ENCODE measurements at regions not wholly inside any gene's neighbourhood (a gene's known extent, or its start where the extent isn't known, plus 50 kb on each side); places are given as distances from the start of the nearest gene placed in this dataset.

DNA sequence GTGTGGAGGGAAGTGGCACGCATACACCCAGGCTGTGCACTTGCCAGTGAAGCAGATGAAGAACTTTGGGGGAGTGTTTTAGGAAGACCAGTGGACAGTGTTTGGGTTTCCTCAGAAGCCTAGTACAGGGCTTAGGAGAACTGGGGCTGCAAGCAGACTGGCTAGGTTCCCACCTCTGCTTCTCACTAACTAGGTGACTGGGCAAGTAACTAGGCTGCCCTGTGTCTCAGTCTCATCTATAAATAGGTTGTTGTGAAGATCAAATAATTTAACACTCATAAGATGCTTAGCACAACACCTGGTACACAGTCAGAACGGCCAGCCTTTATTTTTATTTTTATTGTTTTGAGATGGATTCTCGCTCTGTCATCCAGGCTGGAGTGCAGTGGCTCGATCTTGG, 312.1 kb downstream of the CDH26 start (continued):
- TF ChIP-seq, protein P1, sequence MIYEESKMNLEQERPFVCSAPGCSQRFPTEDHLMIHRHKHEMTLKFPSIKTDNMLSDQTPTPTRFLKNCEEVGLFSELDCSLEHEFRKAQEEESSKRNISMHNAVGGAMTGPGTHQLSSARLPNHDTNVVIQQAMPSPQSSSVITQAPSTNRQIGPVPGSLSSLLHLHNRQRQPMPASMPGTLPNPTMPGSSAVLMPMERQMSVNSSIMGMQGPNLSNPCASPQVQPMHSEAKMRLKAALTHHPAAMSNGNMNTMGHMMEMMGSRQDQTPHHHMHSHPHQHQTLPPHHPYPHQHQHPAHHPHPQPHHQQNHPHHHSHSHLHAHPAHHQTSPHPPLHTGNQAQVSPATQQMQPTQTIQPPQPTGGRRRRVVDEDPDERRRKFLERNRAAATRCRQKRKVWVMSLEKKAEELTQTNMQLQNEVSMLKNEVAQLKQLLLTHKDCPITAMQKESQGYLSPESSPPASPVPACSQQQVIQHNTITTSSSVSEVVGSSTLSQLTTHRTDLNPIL (CRISPR knock-in tag; IDR thresholded peaks at IDR 0.05; ENCODE audit: low read depth): no peak
- TF ChIP-seq SNAI2 (CRISPR knock-in tag; IDR thresholded peaks at IDR 0.05) (no peak), ESRRG (CRISPR knock-in tag; IDR thresholded peaks at IDR 0.05) (no peak)

DNA sequence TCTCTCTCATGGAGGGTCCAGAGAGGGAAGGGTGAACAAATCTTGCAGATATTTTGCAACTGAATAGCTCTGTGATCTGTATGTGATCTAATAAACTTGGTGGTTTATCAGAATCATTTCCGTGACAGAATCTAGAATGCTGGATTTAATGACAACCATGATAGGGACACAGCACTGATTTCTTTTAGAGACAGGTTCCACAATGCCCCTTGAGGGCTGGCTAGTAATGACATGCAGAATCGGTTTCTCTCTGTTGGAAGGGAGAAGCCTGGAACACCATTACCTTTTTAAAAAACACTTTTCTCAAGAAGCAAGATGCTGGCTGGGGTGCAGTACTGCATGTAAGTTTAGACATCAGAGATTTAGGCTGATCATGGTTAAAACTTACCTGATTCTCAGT, 313.4 kb downstream of the CDH26 start:
- ATAC-seq: no peak
- no peak for TF ChIP-seq CSDC2 (CRISPR knock-in tag; IDR thresholded peaks at IDR 0.05)

DNA sequence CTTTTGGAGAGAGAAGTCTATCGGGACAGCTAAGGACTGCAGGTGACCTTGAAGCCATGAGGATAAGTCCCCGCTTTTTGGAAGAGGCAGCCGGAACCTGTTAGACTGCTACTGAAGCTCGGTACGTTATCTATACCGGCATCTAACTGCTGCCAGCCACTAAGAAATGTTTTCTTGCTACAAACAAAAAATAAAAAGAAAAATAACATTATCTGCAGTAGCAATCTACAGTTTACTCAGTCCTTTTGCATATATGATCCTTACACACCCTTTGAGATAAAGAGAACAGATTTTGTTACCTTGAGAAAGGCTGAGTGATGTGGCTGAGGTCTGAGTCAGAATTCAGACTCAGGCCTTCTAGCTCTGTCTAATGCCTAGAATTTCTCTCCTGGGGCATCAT, 314.6 kb downstream of the CDH26 start:
- ATAC-seq: no peak
- TF ChIP-seq ZFP3 (CRISPR knock-in tag; IDR thresholded peaks at IDR 0.05): no peak

DNA sequence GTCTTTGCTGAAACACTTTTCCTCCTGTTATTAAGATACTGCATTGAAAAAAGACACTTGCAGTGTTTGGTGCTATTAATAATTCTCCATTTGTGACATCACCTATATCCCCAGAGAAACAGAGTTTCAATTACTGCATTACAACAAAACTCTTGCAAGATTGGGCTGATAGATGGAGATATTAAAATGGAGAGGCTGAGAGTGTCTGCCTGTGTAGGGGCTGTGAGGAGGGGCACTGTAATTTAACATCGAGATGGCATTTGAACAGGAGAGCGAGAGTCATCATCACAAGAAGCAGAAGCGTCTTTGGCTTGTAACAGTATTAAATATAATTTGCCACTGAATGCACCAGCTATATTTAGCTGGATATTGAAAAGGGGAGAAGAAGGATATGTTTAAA, 316.5 kb downstream of the CDH26 start:
- ATAC-seq: no peak
- no peak for TF ChIP-seq ZFP3 (CRISPR knock-in tag; IDR thresholded peaks at IDR 0.05)
- TF ChIP-seq, protein P2, sequence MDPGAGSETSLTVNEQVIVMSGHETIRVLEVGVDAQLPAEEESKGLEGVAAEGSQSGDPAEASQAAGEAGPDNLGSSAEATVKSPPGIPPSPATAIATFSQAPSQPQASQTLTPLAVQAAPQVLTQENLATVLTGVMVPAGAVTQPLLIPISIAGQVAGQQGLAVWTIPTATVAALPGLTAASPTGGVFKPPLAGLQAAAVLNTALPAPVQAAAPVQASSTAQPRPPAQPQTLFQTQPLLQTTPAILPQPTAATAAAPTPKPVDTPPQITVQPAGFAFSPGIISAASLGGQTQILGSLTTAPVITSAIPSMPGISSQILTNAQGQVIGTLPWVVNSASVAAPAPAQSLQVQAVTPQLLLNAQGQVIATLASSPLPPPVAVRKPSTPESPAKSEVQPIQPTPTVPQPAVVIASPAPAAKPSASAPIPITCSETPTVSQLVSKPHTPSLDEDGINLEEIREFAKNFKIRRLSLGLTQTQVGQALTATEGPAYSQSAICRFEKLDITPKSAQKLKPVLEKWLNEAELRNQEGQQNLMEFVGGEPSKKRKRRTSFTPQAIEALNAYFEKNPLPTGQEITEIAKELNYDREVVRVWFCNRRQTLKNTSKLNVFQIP (CRISPR knock-in tag; IDR thresholded peaks at IDR 0.05; ENCODE audit: borderline replicate concordance, low read depth): no peak
- no peak for TF ChIP-seq ZNF70 (CRISPR knock-in tag; IDR thresholded peaks at IDR 0.05)
- TF ChIP-seq ZNF565 (CRISPR knock-in tag; conservative IDR thresholded peaks at IDR 0.05; ENCODE audit: low read depth): no peak

DNA sequence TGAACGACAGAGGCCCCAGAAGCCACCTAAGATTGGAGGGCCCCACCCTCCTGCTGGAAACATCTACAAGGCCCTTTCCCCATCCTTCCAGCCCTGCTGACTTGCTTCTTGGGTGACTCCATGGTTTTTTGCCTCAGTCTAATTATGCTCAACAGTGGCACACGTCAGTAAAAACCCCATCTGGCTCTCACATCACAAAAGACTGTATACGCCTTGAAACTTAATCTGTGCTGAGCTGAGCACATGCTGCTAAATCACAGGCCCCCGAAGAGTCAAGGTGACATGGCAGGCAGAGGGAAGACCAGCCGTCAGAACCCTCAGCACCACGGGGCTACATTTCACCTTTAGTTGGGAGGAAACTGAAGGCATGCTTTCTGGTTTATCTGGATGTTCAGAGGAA, 323.1 kb downstream of the CDH26 start:
- ATAC-seq: no peak
- TF ChIP-seq ZFP30 (CRISPR knock-in tag; IDR thresholded peaks at IDR 0.05) (no peak), ISL1 (CRISPR knock-in tag; IDR thresholded peaks at IDR 0.05) (no peak), OSR1 (CRISPR knock-in tag; IDR thresholded peaks at IDR 0.05) (no peak), ZNF8 (CRISPR knock-in tag; IDR thresholded peaks at IDR 0.05) (no peak), SNAI2 (CRISPR knock-in tag; IDR thresholded peaks at IDR 0.05) (no peak), PPARA (CRISPR knock-in tag; IDR thresholded peaks at IDR 0.05; ENCODE audit: borderline replicate concordance) (no peak), ARNTL (CRISPR knock-in tag; IDR thresholded peaks at IDR 0.05; ENCODE audit: borderline replicate concordance, low read depth) (no peak), ESRRG (CRISPR knock-in tag; IDR thresholded peaks at IDR 0.05) (no peak)
- TF ChIP-seq, protein P2 (CRISPR knock-in tag; IDR thresholded peaks at IDR 0.05; ENCODE audit: borderline replicate concordance, low read depth): no peak
- TF ChIP-seq, protein P3, sequence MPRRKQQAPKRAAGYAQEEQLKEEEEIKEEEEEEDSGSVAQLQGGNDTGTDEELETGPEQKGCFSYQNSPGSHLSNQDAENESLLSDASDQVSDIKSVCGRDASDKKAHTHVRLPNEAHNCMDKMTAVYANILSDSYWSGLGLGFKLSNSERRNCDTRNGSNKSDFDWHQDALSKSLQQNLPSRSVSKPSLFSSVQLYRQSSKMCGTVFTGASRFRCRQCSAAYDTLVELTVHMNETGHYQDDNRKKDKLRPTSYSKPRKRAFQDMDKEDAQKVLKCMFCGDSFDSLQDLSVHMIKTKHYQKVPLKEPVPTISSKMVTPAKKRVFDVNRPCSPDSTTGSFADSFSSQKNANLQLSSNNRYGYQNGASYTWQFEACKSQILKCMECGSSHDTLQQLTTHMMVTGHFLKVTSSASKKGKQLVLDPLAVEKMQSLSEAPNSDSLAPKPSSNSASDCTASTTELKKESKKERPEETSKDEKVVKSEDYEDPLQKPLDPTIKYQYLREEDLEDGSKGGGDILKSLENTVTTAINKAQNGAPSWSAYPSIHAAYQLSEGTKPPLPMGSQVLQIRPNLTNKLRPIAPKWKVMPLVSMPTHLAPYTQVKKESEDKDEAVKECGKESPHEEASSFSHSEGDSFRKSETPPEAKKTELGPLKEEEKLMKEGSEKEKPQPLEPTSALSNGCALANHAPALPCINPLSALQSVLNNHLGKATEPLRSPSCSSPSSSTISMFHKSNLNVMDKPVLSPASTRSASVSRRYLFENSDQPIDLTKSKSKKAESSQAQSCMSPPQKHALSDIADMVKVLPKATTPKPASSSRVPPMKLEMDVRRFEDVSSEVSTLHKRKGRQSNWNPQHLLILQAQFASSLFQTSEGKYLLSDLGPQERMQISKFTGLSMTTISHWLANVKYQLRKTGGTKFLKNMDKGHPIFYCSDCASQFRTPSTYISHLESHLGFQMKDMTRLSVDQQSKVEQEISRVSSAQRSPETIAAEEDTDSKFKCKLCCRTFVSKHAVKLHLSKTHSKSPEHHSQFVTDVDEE (CRISPR knock-in tag; IDR thresholded peaks at IDR 0.05): no peak

DNA sequence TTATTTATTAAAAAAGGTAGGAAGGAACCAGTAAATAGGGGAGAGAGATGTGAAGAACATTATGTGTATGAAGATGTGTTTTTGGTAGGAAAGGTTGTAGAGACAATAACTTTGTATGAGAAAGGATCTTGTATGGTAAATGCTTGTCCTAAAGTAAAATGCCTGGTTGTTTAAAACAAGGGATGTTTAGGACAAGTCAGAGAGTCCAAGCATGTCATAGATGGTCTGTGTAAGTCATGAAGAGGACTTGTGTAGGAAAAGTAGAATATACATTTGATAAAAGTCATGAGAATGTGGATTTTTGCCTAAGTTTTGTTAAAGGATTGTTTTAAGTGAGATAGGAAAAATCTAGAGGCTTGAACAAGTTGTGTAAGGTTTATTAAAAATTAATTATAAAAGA, 325.1 kb downstream of the CDH26 start:
- no peak for ATAC-seq
- TF ChIP-seq, protein P4, sequence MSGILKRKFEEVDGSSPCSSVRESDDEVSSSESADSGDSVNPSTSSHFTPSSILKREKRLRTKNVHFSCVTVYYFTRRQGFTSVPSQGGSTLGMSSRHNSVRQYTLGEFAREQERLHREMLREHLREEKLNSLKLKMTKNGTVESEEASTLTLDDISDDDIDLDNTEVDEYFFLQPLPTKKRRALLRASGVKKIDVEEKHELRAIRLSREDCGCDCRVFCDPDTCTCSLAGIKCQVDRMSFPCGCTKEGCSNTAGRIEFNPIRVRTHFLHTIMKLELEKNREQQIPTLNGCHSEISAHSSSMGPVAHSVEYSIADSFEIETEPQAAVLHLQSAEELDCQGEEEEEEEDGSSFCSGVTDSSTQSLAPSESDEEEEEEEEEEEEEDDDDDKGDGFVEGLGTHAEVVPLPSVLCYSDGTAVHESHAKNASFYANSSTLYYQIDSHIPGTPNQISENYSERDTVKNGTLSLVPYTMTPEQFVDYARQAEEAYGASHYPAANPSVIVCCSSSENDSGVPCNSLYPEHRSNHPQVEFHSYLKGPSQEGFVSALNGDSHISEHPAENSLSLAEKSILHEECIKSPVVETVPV (CRISPR knock-in tag; IDR thresholded peaks at IDR 0.05): no peak
- no peak for TF ChIP-seq RARB (CRISPR knock-in tag; IDR thresholded peaks at IDR 0.05)
- no peak for TF ChIP-seq TOX (CRISPR knock-in tag; IDR thresholded peaks at IDR 0.05; ENCODE audit: borderline replicate concordance)
- no peak for TF ChIP-seq ZNF70 (CRISPR knock-in tag; IDR thresholded peaks at IDR 0.05)
- TF ChIP-seq, protein P2 (CRISPR knock-in tag; IDR thresholded peaks at IDR 0.05; ENCODE audit: borderline replicate concordance, low read depth): no peak
- TF ChIP-seq, protein P5, sequence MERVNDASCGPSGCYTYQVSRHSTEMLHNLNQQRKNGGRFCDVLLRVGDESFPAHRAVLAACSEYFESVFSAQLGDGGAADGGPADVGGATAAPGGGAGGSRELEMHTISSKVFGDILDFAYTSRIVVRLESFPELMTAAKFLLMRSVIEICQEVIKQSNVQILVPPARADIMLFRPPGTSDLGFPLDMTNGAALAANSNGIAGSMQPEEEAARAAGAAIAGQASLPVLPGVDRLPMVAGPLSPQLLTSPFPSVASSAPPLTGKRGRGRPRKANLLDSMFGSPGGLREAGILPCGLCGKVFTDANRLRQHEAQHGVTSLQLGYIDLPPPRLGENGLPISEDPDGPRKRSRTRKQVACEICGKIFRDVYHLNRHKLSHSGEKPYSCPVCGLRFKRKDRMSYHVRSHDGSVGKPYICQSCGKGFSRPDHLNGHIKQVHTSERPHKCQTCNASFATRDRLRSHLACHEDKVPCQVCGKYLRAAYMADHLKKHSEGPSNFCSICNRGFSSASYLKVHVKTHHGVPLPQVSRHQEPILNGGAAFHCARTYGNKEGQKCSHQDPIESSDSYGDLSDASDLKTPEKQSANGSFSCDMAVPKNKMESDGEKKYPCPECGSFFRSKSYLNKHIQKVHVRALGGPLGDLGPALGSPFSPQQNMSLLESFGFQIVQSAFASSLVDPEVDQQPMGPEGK (CRISPR knock-in tag; IDR thresholded peaks at IDR 0.05; ENCODE audit: borderline replicate concordance): no peak
- TF ChIP-seq, protein P1 (CRISPR knock-in tag; IDR thresholded peaks at IDR 0.05; ENCODE audit: low read depth): no peak
- no peak for TF ChIP-seq PPARA (CRISPR knock-in tag; IDR thresholded peaks at IDR 0.05; ENCODE audit: borderline replicate concordance)
